HG02938 (cell line): ENCODE measurements at regions not wholly inside any gene's neighbourhood (a gene's known extent, or its start where the extent isn't known, plus 50 kb on each side); places are given as distances from the start of the nearest gene placed in this dataset.

Experiments
- ATAC-seq: cut with Tn5 transposase; IDR thresholded peaks from one replicate; pipeline ENCODE4 v1.9.1; 2021; ENCODE audit warnings: mild to moderate bottlenecking, moderate library complexity; ENCODE audit not compliant: unreplicated experiment

GRCh38 chr13:103866048-103866447 is 799.8 kb upstream of the SLC10A2 start:
- ATAC-seq: no peak

- ATAC-seq: no peak
Measured at GRCh38 chr13:103862525-103862924, 796.3 kb upstream of the SLC10A2 start.

DNA sequence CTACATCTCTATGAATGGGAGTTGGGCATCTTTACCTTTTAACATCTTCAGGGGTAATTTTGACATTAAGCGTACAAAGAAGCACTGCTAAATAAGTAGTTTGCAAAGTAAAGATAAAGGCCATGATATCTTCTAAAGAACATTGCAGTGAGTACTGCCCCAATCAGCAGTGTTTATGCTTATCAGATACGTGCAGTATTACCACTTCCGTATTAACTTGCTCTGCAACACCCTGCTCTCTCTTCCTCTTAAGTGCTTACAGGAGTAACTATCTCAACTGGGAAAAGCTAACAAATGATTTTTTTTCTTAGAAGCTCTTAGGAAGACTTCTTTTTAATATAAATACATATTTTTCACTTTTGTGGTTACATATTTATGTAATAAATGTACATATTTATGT is 793.7 kb upstream of the SLC10A2 start:
- ATAC-seq: no peak

DNA sequence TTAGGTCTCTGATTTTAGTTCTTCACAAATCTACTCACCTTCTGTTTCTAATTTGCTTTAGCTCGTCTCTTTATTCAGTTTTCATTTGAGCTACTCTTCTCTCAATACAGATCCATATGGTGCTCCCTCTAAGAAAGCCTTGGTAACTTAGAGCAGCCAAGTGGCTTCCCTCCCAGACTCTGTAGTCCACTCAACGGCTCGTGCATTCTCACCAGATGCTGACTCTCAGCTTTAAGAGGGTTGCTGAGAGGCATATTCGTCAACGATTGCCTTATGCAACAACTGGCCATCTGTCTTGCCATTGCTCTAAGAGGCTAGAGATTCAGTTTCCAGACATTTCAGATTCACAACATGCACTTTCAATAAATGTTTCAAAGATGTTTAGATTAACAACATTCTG is 785.8 kb upstream of the SLC10A2 start:
- ATAC-seq: no peak

DNA sequence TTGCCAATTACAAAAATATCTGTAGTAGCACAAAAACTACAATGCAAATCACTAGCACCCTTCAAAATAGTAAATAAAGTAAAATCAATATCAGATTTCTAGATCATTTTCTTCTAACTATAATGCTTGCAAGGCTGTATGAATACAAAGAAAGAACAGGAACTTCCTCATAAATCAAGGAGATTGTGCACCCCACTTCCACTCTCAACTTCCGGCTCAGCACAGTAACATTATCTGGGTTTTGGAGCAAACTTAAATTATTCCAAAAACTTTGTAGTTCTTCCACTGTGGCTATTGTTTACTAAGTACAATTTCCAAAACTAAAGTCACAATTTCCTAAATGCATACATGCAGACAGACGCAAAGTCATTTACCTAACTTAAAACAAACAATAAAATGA is 778.3 kb upstream of the SLC10A2 start:
- ATAC-seq: no peak

DNA sequence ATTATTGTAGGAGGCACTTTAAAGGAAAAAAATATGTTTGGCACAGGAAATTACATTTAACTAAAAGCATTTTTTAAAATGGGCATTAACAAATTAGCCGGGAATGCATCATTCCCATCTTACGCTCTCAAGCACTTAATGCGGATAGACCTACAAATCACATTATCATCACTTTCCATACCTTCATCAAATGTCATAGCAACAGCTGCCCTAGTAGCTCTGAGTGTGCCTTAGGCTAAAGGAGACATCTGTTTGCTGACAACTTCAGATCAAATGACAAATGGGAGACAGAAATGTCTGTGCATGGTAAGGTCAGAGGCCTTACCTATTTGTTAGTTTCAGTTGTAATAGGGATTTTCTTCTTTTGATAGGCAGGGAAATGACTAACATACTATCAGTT is 773.2 kb upstream of the SLC10A2 start:
- ATAC-seq: no peak

DNA sequence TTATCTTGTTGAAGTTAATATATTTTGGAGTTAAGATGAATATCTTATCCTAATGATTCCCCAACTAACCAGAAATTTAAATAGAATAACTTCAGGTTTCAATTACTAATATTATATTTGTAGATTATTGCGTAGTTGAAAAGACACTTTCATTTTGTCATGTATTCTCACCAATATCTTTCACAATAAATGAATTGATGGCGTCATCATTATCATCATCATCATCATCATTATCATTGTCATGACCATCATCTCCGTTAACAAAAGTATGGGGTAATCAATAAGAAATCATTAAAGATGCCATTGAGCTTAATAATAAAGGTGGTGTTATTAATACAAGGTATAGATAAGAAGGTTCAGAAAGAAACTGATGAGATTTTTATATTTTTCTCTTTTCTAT is 768.8 kb upstream of the SLC10A2 start:
- ATAC-seq: no peak

DNA sequence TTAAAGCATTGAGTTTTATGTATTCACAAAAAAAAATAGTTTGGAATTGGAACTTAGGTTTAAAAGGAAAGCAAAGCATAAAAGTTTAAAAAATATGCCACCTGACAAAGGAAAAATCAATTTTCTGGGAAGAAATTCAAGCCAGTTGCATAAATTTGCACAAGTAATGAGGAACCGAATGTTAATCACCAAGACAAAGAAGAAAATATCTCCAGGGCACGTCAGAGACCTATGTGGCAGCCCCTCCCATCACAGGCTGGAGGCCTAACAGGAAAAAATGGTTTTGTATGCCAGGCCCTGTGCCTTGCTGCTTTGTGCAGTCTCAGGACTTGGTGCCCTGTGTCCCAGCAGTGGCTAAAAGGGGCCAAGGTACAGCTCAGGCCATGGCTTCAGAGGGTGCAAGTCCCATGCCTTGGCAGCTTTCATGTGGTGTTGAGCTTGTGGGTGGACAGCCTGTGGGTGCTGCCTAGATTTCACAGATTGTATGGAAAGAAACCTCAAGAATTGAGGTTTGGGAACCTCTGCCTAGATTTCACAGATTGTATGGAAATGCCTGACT is 767.2 kb upstream of the SLC10A2 start:
- no peak for ATAC-seq

- ATAC-seq: no peak
Measured at GRCh38 chr13:103815619-103816018, 749.4 kb upstream of the SLC10A2 start.

DNA sequence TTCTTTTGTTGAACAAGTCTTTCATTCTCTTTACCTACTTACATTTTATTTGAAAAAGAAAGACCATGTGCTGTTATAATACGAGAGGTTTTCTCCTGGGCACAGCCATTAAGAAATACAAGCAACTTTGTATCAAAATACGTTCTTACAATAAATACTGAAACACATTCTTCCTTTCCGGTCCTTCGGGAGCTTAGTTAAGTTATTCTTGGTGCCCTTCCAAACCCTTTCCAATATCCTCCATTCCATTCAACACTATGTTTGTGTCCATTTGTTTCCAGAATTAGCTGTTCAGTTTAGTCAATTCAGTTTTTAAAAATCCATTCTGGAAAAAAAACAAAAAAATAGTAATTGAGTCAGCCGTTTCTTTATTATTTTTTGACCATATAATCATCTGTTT is 746.8 kb upstream of the SLC10A2 start:
- ATAC-seq: no peak

- ATAC-seq: no peak
Measured at GRCh38 chr13:103812558-103812957, 746.3 kb upstream of the SLC10A2 start.

DNA sequence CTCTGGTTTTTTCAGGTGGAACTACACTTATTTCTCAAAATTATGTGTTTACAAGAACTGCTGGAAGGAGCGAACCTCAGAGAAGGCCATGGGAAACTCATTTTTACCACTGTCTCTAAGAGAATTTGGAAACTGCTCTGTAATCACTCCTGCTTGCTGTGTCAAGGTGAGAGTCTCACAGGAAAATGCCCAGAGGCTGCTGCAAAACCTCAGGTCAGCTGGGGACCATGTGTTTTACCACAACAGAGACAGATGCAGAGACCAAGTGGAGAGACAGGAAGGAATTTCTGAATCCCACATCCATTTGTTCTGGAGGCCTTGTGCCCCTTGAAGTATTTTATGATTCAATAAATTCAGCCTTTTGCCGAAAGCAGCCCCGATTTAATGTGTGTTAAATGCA is 743.8 kb upstream of the SLC10A2 start:
- ATAC-seq: no peak

DNA sequence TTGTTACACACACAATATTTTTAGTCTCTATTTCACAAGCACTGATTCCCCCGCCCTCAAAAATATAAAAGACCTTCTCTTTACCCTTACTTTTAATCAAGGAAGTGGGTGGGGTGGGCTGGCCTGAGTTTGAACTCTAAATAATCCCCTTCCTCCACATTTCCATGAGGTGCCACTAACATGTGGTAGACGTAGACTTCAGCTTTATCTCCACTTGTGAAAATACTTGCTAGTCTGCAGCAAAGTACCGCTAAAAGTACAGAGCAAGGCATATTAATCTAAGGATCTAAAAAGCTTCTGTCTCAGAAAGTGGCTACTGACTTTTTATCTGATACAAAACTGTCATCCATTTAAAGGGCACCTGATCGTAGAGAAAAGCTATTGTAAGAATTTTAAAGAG is 739.6 kb upstream of the SLC10A2 start:
- no peak for ATAC-seq

DNA sequence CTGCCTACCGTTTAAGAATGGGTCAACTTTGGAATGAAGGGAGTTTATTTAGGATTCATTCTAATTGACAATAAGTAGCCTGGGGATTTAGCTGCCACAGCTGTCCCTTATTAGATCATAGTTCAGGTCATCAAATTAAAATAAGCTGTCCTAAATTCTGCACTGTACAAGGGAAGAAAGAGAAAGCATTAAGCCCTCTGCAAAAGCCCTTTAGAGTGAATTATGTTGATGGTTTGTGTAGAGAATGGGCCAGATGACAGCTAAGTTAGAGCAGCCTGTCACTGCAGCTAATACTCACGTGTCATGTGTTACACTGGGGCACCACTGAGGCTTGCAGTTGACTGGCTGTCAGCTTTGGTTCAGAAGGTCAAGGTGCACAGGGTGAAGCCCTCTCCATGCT is 737.1 kb upstream of the SLC10A2 start:
- no peak for ATAC-seq

DNA sequence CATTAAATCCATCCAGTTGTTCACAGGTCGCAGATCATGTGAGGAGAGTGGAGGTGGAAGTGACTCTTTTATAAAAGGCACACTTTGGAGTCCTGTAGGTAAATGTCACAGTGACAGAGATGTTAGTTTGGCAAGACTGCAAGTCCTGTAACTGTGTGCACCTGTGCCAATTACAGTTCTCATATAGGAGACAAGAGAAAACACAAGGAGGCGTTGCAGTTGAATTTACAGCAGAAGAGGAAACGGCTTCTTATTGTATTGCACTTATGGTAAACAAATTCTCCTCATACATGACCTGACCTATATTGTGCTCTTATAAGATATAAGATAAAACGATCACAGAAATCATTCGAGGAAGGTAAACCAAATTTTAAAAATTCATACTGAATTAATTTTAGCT is 732.8 kb upstream of the SLC10A2 start:
- no peak for ATAC-seq

DNA sequence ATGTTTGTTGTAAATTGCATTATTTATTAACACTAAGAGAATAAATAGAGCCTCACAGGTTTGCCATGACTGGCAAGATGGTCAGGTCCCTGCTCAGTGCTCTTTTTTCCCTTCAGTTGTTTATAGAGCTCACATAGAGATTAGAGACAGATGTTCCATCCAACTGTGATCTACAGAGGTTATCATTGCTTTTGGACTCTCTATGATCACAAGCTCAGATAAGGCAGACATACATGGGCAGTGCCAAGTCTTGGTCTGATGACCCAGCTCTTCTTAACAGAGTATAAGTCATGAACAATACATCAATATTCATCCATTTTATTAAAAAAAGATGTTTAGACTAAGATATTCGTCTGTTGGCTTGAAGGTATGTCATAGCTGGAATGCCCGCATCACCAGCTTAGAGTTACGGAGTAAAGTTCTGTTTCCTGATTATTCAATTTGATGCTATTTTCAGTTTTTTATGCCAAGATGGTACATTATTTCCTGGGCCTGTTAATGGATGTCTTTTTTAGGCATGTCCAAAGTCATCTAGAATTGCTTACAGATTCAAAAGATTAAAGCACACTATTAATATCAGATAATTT is 729.8 kb upstream of the SLC10A2 start:
- ATAC-seq: no peak

- ATAC-seq: no peak
Measured at GRCh38 chr13:103794526-103794925, 728.3 kb upstream of the SLC10A2 start.

GRCh38 chr13:103788061-103788652 is 721.9 kb upstream of the SLC10A2 start:
- ATAC-seq: no peak

DNA sequence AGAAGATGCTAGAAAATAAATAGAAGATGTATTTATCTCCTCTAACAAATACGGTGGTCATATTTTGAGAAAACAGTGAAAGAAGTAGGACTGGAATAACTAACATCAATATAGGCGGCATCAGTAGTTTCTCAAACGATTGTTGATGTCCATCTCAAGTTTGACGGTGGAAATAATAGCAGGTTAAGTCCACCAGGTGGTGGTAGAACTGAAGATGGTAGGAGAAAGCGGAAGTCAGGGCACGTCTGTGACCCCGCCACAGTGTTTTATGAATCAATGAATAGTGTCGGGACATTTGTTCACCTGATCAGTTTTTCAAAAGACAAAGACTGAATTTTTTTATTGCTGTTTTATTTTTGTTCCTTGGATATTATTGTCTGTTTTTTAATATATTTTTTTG is 706.4 kb upstream of the SLC10A2 start:
- no peak for ATAC-seq

- ATAC-seq: no peak
Measured at GRCh38 chr13:103762523-103762922, 696.3 kb upstream of the SLC10A2 start.

DNA sequence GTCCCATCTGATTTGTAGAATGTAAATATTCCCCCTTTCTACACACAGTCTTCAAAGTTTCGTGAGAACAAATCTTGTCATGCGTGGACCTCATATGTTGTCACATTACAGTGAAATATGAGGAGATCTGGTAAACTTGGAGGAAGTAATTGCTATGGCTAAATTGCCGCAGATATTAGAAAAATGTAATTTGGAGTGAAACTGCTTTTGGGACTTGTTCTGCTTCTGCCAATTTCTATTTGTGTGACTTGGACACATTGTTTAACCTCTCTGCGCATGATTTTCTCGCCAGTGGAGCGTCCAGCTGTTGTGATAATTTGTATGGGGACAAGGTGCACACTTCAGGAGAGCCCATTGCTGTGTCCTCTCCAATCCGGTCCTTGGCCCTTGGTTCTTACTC is 693.1 kb upstream of the SLC10A2 start:
- ATAC-seq: no peak

DNA sequence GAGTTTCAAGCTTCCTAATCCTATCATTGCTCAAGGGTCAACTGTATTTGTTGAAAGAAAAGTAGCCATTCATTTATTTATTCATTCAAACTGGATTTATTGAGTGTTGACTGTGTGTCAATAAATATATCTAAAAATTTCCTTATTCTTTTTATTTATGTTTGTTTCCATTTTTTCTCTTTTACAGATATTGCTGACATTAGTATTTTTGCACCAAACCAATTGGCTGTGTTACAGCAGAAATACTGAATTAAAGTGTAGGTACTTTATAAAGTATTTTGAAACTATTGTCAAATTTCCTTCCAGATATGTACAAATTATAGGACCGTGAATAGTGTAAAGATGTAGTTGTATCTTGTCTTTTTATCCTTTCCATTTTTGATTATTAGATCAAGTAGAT is 692.0 kb upstream of the SLC10A2 start:
- ATAC-seq: no peak

- ATAC-seq: no peak
Measured at GRCh38 chr13:103757361-103757760, 691.1 kb upstream of the SLC10A2 start.
